NCI-H1105 treated with DMSO at 0.1 percent for 48 hours (cell line): ENCODE measurements at regions not wholly inside any gene's neighbourhood (a gene's known extent, or its start where the extent isn't known, plus 50 kb on each side); places are given as distances from the start of the nearest gene placed in this dataset.
A peak's percentile ranks its signal among the peaks of the same experiment; 100 is the strongest.
"Not testable (repeated sequence)": the region's sequence is repeated elsewhere in the genome, so short reads cannot be mapped to it uniquely, and the experiment has no call there.

Experiments used
- DNase-seq: peaks from one replicate; lab custom pipeline; 2025; lab: John Stamatoyannopoulos, UW

- no peak for DNase-seq
These were observed 545.8 kb downstream of the LIG4 start for GRCh38 chr13:107669391-107669993.

- DNase-seq: no peak
These were observed 549.3 kb downstream of the LIG4 start for GRCh38 chr13:107665926-107666458.

- no peak for DNase-seq
These were observed 565.1 kb downstream of the LIG4 start for GRCh38 chr13:107650081-107650701.

- no peak for DNase-seq
These were observed 566.3 kb downstream of the LIG4 start for GRCh38 chr13:107649079-107649478.

GRCh38 chr13:107644136-107644535, 571.2 kb downstream of the LIG4 start:
- DNase-seq: no peak

- DNase-seq: no peak
These were observed 571.7 kb downstream of the LIG4 start for GRCh38 chr13:107643615-107644014.

- DNase-seq: no peak
These were observed 572.5 kb downstream of the LIG4 start for GRCh38 chr13:107642831-107643230.

- no peak for DNase-seq
These were observed 573.8 kb downstream of the LIG4 start for GRCh38 chr13:107641574-107641973.

GRCh38 chr13:107625648-107626047, 589.7 kb downstream of the LIG4 start:
- no peak for DNase-seq

GRCh38 chr13:107617527-107617926, 597.8 kb downstream of the LIG4 start:
- DNase-seq: no peak

- no peak for DNase-seq
These were observed 603.0 kb downstream of the LIG4 start for GRCh38 chr13:107612376-107612775.

GRCh38 chr13:107608736-107609135, 606.6 kb downstream of the LIG4 start:
- DNase-seq: no peak

GRCh38 chr13:107600971-107601370, 614.4 kb downstream of the LIG4 start:
- DNase-seq: no peak

GRCh38 chr13:107596306-107596705, 619.0 kb downstream of the LIG4 start:
- not testable (repeated sequence) for DNase-seq

- DNase-seq: no peak
These were observed 624.8 kb downstream of the LIG4 start for GRCh38 chr13:107590556-107590955.

- DNase-seq: no peak
These were observed 627.7 kb downstream of the LIG4 start for GRCh38 chr13:107587681-107588080.

- DNase-seq: no peak
These were observed 629.1 kb downstream of the LIG4 start for GRCh38 chr13:107586216-107586615.

- peak; percentile 45 for DNase-seq
These were observed 629.7 kb downstream of the LIG4 start for GRCh38 chr13:107585469-107586180.

GRCh38 chr13:107582171-107582570, 633.2 kb downstream of the LIG4 start:
- no peak for DNase-seq

GRCh38 chr13:107580741-107581412, 634.5 kb downstream of the LIG4 start:
- no peak for DNase-seq

GRCh38 chr13:107576430-107576829, 638.9 kb downstream of the LIG4 start:
- DNase-seq: no peak

- DNase-seq: no peak
These were observed 640.7 kb downstream of the LIG4 start for GRCh38 chr13:107574517-107575210.
